ENCODE measurements at regions not wholly inside any gene's neighbourhood (a gene's known extent, or its start where the extent isn't known, plus 50 kb on each side); places are given as distances from the start of the nearest gene placed in this dataset.

DNA sequence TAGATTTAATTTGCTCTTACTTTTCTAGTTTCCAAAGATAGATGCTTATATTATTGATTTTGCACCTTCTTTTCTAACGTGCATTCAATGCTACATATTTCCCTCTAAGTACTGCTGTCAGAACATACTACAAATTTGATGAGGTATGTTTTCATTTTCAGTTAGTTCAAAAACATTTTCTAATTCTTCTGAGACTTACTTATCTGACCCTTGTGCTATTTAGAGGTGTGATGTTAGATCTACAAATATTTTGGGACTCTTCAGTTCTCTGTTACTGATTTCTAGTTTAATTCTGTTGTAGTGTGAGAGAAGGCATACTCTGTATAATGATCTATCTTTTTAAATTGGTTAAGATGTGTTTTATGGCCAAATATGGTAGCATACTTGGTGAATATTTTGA, 97.8 kb upstream of the TMEM168 start:
- intact Hi-C loops (cut with micrococcal nuclease) = no loop called here

DNA sequence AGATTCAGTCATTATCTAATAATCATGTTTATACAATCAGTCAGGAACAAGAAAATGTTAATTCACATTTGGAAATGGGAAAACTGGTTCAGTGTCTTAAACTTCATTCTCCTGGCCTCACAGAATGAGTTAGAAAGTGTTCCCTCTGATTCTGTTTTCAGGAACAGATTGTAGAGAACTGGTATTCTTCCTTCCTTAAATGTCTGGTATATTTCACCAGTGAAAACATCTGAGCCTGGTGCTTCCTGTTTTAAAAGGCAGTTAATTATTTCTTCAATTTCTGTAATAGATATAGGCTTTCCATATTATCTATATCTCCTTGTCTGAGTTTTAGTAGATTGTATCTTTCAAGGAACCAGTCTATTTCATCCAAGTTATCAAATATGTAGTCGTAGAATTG, 97.1 kb upstream of the TMEM168 start:
- intact Hi-C loops (cut with micrococcal nuclease) = no loop called here

GRCh38 chr7:112886208-112886607, 96.0 kb upstream of the TMEM168 start:
- intact Hi-C loops (cut with micrococcal nuclease) = no loop called here

GRCh38 chr7:112882991-112883390, 92.8 kb upstream of the TMEM168 start:
- intact Hi-C loops (cut with micrococcal nuclease) = no loop called here

DNA sequence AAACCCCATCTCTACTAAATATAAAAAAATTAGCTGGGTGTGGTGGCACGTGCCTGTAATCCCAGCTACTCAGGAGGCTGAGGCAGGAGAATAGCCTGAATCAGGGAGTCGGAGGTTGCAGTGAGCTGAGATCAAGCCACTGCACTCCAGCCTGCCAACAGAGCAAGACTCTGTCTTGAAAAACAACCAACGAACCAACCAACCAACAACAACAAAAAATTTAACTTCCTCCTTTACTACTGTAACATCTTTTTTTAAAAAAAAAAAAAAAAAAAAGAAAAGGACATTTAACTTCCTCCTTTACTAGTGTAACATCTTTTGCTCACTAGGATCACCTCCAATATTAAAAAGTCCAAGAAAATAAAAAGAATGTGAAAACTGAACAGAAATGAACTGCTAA, 92.3 kb upstream of the TMEM168 start:
- intact Hi-C loops (cut with micrococcal nuclease) = no loop called here

DNA sequence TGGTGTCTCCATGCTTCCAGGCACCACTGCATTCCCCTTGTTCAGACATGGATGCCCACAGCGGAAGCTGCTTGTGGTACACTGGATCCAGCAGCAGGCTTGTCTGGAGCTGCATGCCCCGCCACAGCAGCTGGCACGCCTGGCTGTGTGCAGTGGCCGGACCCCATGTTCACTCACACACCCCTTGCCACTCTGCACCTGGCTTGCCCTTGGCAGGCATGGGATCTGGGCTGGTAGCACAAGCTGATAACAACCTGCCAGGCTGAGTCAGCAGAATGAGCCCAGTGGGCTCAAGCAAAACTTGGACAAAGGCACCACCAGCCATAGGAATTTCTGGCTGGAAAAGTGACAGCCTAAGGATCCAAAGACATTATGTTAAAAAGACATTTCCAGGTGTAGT, 91.8 kb upstream of the TMEM168 start:
- intact Hi-C loops (cut with micrococcal nuclease) = no loop called here

GRCh38 chr7:112880818-112881418, 90.7 kb upstream of the TMEM168 start:
- intact Hi-C loops (cut with micrococcal nuclease) = no loop called here

GRCh38 chr7:112877691-112878460, 87.7 kb upstream of the TMEM168 start:
- intact Hi-C loops (cut with micrococcal nuclease) = no loop called here

DNA sequence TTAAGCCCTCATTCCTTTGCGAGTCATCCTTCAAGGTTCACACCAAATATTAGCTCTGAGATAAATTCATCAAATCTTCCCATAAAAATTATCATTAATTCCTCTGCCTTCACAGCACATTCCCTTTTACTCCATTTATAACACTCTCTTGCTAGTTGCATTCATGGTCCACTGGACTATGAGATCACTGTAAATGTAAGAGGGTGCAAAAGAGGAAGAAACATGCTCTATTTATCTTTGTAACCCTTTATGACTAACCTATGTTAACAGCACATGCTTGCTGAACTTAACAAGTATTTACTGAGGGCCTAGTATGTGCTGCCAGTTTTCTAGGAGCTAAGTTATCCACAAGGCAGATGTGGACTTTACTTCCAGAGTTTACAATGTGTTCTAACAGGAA, 86.7 kb upstream of the TMEM168 start:
- intact Hi-C loops (cut with micrococcal nuclease) = no loop called here

- intact Hi-C loops (cut with micrococcal nuclease) = no loop called here
Measured at GRCh38 chr7:112874909-112875308, 84.7 kb upstream of the TMEM168 start.

DNA sequence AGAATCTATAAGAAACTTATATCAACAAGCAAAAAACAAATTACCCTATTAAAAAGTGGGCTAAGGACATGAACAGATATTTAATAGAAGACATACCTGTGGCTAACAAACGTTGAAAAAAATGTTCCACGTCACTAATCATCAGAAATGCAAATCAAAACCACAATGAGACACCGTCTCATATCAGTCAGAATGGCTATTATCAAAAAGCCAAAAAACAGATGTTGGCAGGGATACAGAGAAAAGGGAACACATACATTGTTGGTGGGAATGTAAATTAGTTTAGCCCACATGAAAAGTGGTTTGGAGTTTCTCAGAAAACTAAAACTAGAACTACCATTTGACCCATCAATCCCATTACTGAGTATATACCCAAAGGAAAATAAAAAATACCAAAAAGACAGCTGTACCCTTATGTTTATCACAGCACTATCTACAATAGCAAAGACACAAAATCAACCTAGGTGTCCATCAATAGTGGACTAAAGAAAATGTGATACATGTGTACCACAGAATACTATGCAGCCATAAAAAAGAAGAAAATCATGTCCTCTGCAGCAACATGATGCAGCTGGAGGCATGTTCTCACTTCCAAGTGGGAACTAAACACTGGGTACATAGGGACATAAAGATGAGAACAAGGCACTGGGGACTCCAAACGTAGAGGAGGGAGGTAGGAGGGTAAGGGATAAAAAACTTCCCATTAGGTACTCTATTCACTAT, 83.8 kb upstream of the TMEM168 start:
- intact Hi-C loops (cut with micrococcal nuclease) = no loop called here

GRCh38 chr7:112869111-112869774, 79.0 kb upstream of the TMEM168 start:
- intact Hi-C loops (cut with micrococcal nuclease) = loop anchor here (1.0 kb wide), 3 partner anchors 29 to 1128 kb away; no protein-coding TSS in a partner anchor

GRCh38 chr7:112868609-112869008, 78.4 kb upstream of the TMEM168 start:
- intact Hi-C loops (cut with micrococcal nuclease) = loop anchor here (1.0 kb wide), 3 partner anchors 30 to 1127 kb away; no protein-coding TSS in a partner anchor

- intact Hi-C loops (cut with micrococcal nuclease) = loop anchor here (2.0 kb wide), 1 partner anchor 68 kb away; no protein-coding TSS in a partner anchor
Measured at GRCh38 chr7:112866424-112866823, 76.2 kb upstream of the TMEM168 start.

GRCh38 chr7:112864380-112864779, 74.2 kb upstream of the TMEM168 start:
- intact Hi-C loops (cut with micrococcal nuclease) = no loop called here

- intact Hi-C loops (cut with micrococcal nuclease) = no loop called here
Measured at GRCh38 chr7:112858838-112859237, 68.6 kb upstream of the TMEM168 start.

DNA sequence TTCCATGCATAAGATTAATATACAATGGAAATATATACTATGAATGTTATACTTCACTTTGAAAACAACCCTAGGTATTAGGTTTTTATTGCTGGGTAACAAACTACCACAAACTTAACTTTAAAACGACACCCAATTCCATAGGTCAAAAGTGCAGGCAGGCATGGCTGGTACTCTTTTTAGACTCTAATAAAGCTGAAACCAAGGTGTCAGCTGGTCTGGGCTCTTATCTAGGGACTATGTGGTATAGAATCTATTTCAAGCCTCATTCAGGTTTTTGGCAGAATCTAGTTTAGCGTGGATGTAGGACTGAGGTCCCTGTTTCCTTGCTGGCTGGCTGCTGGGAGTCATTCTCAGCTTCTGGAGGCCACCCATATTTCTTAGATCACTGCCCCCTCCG, 65.0 kb upstream of the TMEM168 start:
- intact Hi-C loops (cut with micrococcal nuclease) = no loop called here

DNA sequence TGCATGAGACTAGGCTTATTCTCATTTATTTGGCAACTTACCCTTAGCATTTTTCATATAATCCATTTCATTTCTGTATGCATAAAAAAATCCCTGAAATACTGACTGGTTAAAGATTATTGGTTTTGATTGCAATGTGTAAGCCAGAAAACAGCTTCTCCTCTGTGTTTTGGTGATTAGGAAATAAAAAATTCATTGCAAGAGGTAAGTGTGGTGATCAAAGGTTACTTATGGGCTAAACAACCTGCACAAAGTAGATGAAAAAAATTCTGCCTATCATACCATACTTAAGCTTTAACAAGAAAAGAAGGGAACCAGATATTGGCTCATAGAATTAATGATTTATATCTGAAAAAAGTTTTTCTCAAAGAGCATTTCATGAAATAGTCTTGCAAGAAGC, 64.0 kb upstream of the TMEM168 start:
- intact Hi-C loops (cut with micrococcal nuclease) = no loop called here

- intact Hi-C loops (cut with micrococcal nuclease) = no loop called here
Measured at GRCh38 chr7:112853422-112853821, 63.2 kb upstream of the TMEM168 start.

GRCh38 chr7:112843151-112843550, 53.0 kb upstream of the TMEM168 start:
- intact Hi-C loops (cut with micrococcal nuclease) = no loop called here
